ENCODE measurements at regions not wholly inside any gene's neighbourhood (a gene's known extent, or its start where the extent isn't known, plus 50 kb on each side); places are given as distances from the start of the nearest gene placed in this dataset.

- Histone ChIP-seq H3K36me3 (replicated peaks in 1 of 2; ENCODE audit: insufficient read depth in 1 of 2, low read depth in 2 of 2) (no peaks in the 10 kb centered on the region), H3K27me3 (no peaks in the 10 kb centered on the region), H3K27ac (no peak overlapping the region), H3K4me3 (no peak overlapping the region), H3K4me1 (no peaks in the 10 kb centered on the region), H3K9me3 (no peaks in the 10 kb centered on the region)
- intact Hi-C loops (cut with DNase I): no loop called here
- ATAC-seq: no peak
- no peak for DNase-seq
- WGBS, 2 donors: 35 to 51% methylated on average over 2 of the region's 2 CpGs
- TF ChIP-seq, protein P1, sequence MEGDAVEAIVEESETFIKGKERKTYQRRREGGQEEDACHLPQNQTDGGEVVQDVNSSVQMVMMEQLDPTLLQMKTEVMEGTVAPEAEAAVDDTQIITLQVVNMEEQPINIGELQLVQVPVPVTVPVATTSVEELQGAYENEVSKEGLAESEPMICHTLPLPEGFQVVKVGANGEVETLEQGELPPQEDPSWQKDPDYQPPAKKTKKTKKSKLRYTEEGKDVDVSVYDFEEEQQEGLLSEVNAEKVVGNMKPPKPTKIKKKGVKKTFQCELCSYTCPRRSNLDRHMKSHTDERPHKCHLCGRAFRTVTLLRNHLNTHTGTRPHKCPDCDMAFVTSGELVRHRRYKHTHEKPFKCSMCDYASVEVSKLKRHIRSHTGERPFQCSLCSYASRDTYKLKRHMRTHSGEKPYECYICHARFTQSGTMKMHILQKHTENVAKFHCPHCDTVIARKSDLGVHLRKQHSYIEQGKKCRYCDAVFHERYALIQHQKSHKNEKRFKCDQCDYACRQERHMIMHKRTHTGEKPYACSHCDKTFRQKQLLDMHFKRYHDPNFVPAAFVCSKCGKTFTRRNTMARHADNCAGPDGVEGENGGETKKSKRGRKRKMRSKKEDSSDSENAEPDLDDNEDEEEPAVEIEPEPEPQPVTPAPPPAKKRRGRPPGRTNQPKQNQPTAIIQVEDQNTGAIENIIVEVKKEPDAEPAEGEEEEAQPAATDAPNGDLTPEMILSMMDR (IDR thresholded peaks at IDR 0.05): no peak
- no peak for TF ChIP-seq POLR2A (IDR thresholded peaks at IDR 0.05)
Measured at GRCh38 chr7:46508583-46508982, 587.5 kb upstream of the IGFBP3 start.

- intact Hi-C loops (cut with DNase I): no loop called here
- H3K4me3 ChIP-seq: no peak overlapping the region
- TF ChIP-seq POLR2A (IDR thresholded peaks at IDR 0.05): no peak
- TF ChIP-seq, protein P1 (IDR thresholded peaks at IDR 0.05): no peak
- no peak overlapping the region for H3K27ac ChIP-seq
- DNase-seq (no peak), ATAC-seq (no peak)
- no peaks in the 10 kb centered on the region for H3K27me3 ChIP-seq
- no peaks in the 10 kb centered on the region for H3K9me3 ChIP-seq
- H3K4me1 ChIP-seq: no peaks in the 10 kb centered on the region
- 79 to 83% methylated on average over 4 of the region's 4 CpGs for WGBS, 2 donors
- H3K36me3 ChIP-seq (replicated peaks in 1 of 2; ENCODE audit: insufficient read depth in 1 of 2, low read depth in 2 of 2): no peaks in the 10 kb centered on the region
Measured at GRCh38 chr7:46507560-46507959, 586.5 kb upstream of the IGFBP3 start.

DNA sequence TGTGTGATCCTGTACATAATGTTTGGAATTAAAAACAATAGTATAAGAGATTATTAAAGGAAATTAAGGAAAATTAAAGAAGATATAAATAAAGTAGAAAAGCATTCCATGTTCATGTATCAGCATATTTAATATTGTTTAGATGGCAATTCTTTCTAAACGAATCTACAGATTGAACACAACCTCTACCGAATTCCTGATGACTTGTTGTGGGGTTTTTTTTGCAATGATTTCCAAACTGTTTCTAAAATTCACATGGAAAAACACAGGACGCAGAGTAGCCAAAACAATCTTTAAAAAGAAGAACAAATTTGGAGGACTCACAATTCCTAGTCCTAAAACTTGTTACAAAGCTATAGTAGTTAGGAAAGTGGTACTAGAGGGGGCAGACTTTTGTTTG, 573.4 kb upstream of the IGFBP3 start:
- H3K27ac ChIP-seq: no peak overlapping the region
- no peaks in the 10 kb centered on the region for H3K27me3 ChIP-seq
- no peak for DNase-seq
- 58 to 64% methylated on average over 3 of the region's 3 CpGs for WGBS, 2 donors
- no peaks in the 10 kb centered on the region for H3K9me3 ChIP-seq
- TF ChIP-seq, protein P1 (IDR thresholded peaks at IDR 0.05): no peak
- no peak for TF ChIP-seq POLR2A (IDR thresholded peaks at IDR 0.05)
- H3K36me3 ChIP-seq (replicated peaks in 1 of 2; ENCODE audit: insufficient read depth in 1 of 2, low read depth in 2 of 2): no peaks in the 10 kb centered on the region
- no peaks in the 10 kb centered on the region for H3K4me1 ChIP-seq
- ATAC-seq: no peak
- intact Hi-C loops (cut with DNase I): no loop called here
- H3K4me3 ChIP-seq: no peak overlapping the region

DNA sequence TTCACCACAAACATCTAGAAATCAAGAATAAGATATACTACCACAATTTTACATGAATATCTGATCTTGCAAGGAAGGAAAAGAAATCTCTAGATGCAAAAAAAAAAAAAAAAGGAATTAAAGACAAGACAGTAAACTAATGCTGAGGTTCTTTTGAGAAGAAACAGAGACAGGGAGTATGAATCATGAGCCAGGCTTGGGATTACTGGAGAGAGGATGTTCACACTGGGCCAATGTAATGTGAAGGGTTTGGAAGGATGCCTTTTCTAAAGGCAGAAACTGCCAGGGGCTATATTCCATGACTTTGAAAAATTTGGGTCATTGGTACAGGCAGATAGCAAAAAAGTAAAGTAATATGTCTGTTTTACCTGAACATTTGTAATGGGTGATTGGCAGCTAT, 573.0 kb upstream of the IGFBP3 start:
- ATAC-seq: no peak
- intact Hi-C loops (cut with DNase I): no loop called here
- H3K4me3 ChIP-seq: no peak overlapping the region
- H3K4me1 ChIP-seq: no peaks in the 10 kb centered on the region
- no peaks in the 10 kb centered on the region for H3K9me3 ChIP-seq
- DNase-seq: no peak
- TF ChIP-seq, protein P1 (IDR thresholded peaks at IDR 0.05): no peak
- no peak for TF ChIP-seq POLR2A (IDR thresholded peaks at IDR 0.05)
- H3K27ac ChIP-seq: no peak overlapping the region
- no peaks in the 10 kb centered on the region for H3K27me3 ChIP-seq
- no peaks in the 10 kb centered on the region for H3K36me3 ChIP-seq (replicated peaks in 1 of 2; ENCODE audit: insufficient read depth in 1 of 2, low read depth in 2 of 2)

DNA sequence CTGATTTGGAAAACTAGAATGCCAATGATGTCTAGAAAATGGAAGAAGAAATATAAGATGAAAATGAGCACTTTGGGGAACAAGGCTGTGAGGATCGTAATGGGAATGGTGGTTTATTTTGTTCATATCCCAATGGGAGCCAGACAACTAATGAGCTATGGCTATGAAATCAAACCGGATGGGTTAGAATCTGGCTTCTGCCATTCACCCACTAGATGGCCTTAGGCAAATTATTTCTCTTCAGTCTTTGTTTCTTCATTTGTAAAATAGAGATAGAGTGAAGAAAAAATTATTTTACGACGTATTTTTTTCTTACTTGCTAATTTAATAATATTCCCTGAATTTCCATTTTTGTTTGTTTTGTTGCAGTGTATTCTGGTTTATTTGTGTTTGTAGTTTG, 572.1 kb upstream of the IGFBP3 start:
- no peak overlapping the region for H3K27ac ChIP-seq
- intact Hi-C loops (cut with DNase I): no loop called here
- WGBS, 2 donors: 79 to 86% methylated on average over 4 of the region's 4 CpGs
- no peaks in the 10 kb centered on the region for H3K36me3 ChIP-seq (replicated peaks in 1 of 2; ENCODE audit: insufficient read depth in 1 of 2, low read depth in 2 of 2)
- TF ChIP-seq, protein P1 (IDR thresholded peaks at IDR 0.05): no peak
- TF ChIP-seq POLR2A (IDR thresholded peaks at IDR 0.05): no peak
- no peaks in the 10 kb centered on the region for H3K27me3 ChIP-seq
- no peak for DNase-seq
- no peaks in the 10 kb centered on the region for H3K4me1 ChIP-seq
- no peaks in the 10 kb centered on the region for H3K9me3 ChIP-seq
- no peak overlapping the region for H3K4me3 ChIP-seq
- ATAC-seq: no peak
